ENCODE measurements at regions not wholly inside any gene's neighbourhood (a gene's known extent, or its start where the extent isn't known, plus 50 kb on each side); places are given as distances from the start of the nearest gene placed in this dataset.

DNA sequence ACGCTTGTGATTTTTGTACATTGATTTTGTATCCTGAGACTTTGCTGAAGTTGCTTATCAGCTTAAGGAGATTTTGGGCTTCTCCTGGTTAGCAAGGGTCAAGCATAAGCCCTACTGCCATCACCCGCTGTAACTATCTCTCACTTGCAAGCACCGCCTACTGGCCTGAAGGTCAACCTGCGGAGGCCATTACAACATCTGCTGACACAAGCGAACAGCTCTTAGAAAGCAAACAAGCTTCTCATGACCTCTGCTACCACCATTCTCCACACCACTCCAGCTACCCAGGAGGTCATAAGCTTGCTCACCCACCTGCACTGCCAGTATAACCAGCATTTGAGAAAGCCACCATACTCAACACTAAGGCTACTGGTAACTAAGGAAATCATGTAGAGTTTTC is 288.4 kb upstream of the KIRREL3 start:
- Histone ChIP-seq H3K9me3 (ENCODE audit: control insufficient read depth in 4 of 4, insufficient read depth in 3 of 4, low read length in 3 of 4) (peaks cover 0 to 2% (median 0%) of the 10 kb centered on the region in 4 donors), H3K4me1 (ENCODE audit: control insufficient read depth in 5 of 5, insufficient read depth in 5 of 5, low read length in 5 of 5) (no peaks in the 10 kb centered on the region), H3K36me3 (ENCODE audit: control insufficient read depth in 4 of 4, insufficient read depth in 4 of 4, low read length in 4 of 4) (no peaks in the 10 kb centered on the region), H3K27me3 (ENCODE audit: control insufficient read depth in 3 of 3, insufficient read depth in 3 of 3, low read length in 2 of 3) (no peaks in the 10 kb centered on the region), H3K27ac (ENCODE audit: low read depth in 1 of 2, low read length in 1 of 2) (no peak overlapping the region), H3K9ac (ENCODE audit: insufficient read depth in 1 of 2, low read length in 2 of 2) (no peak overlapping the region), H3K4me3 (no peak overlapping the region)
- 88 to 97% methylated on average over 4 to 5 of the region's 5 CpGs for WGBS, 2 donors
- DNase-seq (no peak), ATAC-seq (ENCODE audit: insufficient read depth, low FRiP score) (no peak)
- TF ChIP-seq, protein P1, sequence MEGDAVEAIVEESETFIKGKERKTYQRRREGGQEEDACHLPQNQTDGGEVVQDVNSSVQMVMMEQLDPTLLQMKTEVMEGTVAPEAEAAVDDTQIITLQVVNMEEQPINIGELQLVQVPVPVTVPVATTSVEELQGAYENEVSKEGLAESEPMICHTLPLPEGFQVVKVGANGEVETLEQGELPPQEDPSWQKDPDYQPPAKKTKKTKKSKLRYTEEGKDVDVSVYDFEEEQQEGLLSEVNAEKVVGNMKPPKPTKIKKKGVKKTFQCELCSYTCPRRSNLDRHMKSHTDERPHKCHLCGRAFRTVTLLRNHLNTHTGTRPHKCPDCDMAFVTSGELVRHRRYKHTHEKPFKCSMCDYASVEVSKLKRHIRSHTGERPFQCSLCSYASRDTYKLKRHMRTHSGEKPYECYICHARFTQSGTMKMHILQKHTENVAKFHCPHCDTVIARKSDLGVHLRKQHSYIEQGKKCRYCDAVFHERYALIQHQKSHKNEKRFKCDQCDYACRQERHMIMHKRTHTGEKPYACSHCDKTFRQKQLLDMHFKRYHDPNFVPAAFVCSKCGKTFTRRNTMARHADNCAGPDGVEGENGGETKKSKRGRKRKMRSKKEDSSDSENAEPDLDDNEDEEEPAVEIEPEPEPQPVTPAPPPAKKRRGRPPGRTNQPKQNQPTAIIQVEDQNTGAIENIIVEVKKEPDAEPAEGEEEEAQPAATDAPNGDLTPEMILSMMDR (IDR thresholded peaks at IDR 0.05; ENCODE audit: control extremely low read depth, extremely low read depth) = no peak

DNA sequence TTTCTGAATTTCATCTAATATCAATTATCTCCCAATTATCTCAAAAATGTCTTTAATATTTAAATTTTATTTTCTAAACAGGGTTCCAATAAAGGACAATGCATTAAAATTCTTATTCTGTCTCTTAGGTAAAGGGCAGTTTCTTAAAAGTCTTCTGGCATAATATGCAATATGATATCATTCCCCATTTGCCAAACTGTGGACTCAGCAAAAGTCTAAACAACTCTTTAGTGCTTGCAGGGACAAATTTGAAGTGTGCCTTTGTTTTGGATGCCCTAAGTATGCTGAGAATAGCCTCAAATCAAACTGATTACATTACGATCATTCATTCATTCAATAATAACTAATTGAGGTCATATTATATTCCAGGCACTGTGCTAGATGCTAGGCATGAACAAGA is 281.0 kb upstream of the KIRREL3 start:
- Histone ChIP-seq H3K36me3 (ENCODE audit: control insufficient read depth in 4 of 4, insufficient read depth in 4 of 4, low read length in 4 of 4) (no peaks in the 10 kb centered on the region), H3K4me1 (ENCODE audit: control insufficient read depth in 5 of 5, insufficient read depth in 5 of 5, low read length in 5 of 5) (no peaks in the 10 kb centered on the region)

DNA sequence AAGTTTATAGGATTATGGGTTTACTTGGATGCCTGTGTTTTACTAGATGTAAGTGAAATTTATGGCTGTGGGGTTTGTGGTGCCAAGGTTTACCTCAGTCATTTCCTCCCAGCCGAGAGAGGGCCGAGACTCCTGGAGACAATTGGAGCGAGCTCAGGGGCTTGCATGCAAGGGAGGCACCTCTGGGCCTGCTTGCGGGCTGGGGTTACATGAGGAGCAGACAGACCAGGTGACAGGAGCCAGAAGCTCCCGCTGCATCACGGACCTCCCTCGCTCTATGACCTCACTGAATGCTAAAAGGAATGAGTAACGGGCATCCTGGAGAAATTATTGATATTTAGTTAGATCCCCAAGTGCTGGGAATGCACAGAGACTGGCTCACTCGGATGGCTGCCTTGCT is 275.2 kb upstream of the KIRREL3 start:
- ATAC-seq (ENCODE audit: insufficient read depth, low FRiP score) (no peak), DNase-seq (no peak)
- TF ChIP-seq, protein P1 (IDR thresholded peaks at IDR 0.05; ENCODE audit: control extremely low read depth, extremely low read depth) = no peak
- Histone ChIP-seq H3K4me3 (no peak overlapping the region), H3K36me3 (ENCODE audit: control insufficient read depth in 4 of 4, insufficient read depth in 4 of 4, low read length in 4 of 4) (no peaks in the 10 kb centered on the region), H3K9me3 (ENCODE audit: control insufficient read depth in 4 of 4, insufficient read depth in 3 of 4, low read length in 3 of 4) (peaks cover 0 to 5% (median 0%) of the 10 kb centered on the region in 4 donors), H3K27ac (ENCODE audit: low read depth in 1 of 2, low read length in 1 of 2) (no peak overlapping the region), H3K4me1 (ENCODE audit: control insufficient read depth in 5 of 5, insufficient read depth in 5 of 5, low read length in 5 of 5) (no peaks in the 10 kb centered on the region), H3K9ac (ENCODE audit: insufficient read depth in 1 of 2, low read length in 2 of 2) (no peak overlapping the region), H3K27me3 (ENCODE audit: control insufficient read depth in 3 of 3, insufficient read depth in 3 of 3, low read length in 2 of 3) (no peaks in the 10 kb centered on the region)
- WGBS, 2 donors = 29 to 60% methylated on average over 9 of the region's 9 CpGs

More for the DNA sequence above, 281.0 kb upstream of the KIRREL3 start:
- no peaks in the 10 kb centered on the region for H3K27me3 ChIP-seq (ENCODE audit: control insufficient read depth in 3 of 3, insufficient read depth in 3 of 3, low read length in 2 of 3)
- H3K4me3 ChIP-seq = no peak overlapping the region
- 93 to 94% methylated on average over 1 of the region's 1 CpG for WGBS, 2 donors
- TF ChIP-seq, protein P1 (IDR thresholded peaks at IDR 0.05; ENCODE audit: control extremely low read depth, extremely low read depth) = no peak
- no peak overlapping the region for H3K27ac ChIP-seq (ENCODE audit: low read depth in 1 of 2, low read length in 1 of 2)
- peaks cover 0 to 2% (median 0%) of the 10 kb centered on the region in 4 donors for H3K9me3 ChIP-seq (ENCODE audit: control insufficient read depth in 4 of 4, insufficient read depth in 3 of 4, low read length in 3 of 4)
- ATAC-seq (ENCODE audit: insufficient read depth, low FRiP score) (no peak), DNase-seq (no peak)
- H3K9ac ChIP-seq (ENCODE audit: insufficient read depth in 1 of 2, low read length in 2 of 2) = no peak overlapping the region

DNA sequence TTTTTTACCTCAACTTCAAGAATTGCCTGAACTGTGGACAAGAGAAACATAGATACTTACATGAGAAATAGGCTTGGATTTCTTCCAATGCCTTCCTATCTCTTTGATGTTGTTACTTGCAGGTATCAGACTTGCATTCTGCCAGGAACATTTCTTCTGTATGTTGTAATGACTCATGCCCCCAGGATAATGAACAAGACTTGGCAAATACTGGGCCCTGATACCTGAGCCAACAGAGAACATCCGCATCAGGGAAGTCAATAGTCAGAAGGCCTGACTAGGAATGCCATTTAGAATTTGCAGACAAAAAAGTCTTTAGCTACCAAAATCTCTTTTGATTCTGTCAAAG is 273.7 kb upstream of the KIRREL3 start:
- WGBS, 2 donors = 95 to 96% methylated on average over 1 of the region's 1 CpG
- Histone ChIP-seq H3K4me3 (no peak overlapping the region), H3K4me1 (ENCODE audit: control insufficient read depth in 5 of 5, insufficient read depth in 5 of 5, low read length in 5 of 5) (no peaks in the 10 kb centered on the region), H3K27me3 (ENCODE audit: control insufficient read depth in 3 of 3, insufficient read depth in 3 of 3, low read length in 2 of 3) (no peaks in the 10 kb centered on the region), H3K27ac (ENCODE audit: low read depth in 1 of 2, low read length in 1 of 2) (no peak overlapping the region), H3K9me3 (ENCODE audit: control insufficient read depth in 4 of 4, insufficient read depth in 3 of 4, low read length in 3 of 4) (peaks cover 0 to 5% (median 0%) of the 10 kb centered on the region in 4 donors), H3K36me3 (ENCODE audit: control insufficient read depth in 4 of 4, insufficient read depth in 4 of 4, low read length in 4 of 4) (no peaks in the 10 kb centered on the region), H3K9ac (ENCODE audit: insufficient read depth in 1 of 2, low read length in 2 of 2) (no peak overlapping the region)
- no peak for ATAC-seq (ENCODE audit: insufficient read depth, low FRiP score)
- DNase-seq = no peak
- TF ChIP-seq, protein P1 (IDR thresholded peaks at IDR 0.05; ENCODE audit: control extremely low read depth, extremely low read depth) = no peak
